Osteoblast (primary cell): ENCODE measurements at regions not wholly inside any gene's neighbourhood (a gene's known extent, or its start where the extent isn't known, plus 50 kb on each side); places are given as distances from the start of the nearest gene placed in this dataset.

Experiments used
- DNase-seq: peaks from one replicate; pipeline ENCODE4 v3.0.0; 2011; ENCODE audit warnings: low spot score, mixed read lengths; ENCODE audit not compliant: insufficient read length; ENCODE audit errors: missing footprints
- H2AFZ ChIP-seq: 2 replicates; pipeline ENCODE4 v1.6.0; 2011; ENCODE audit warnings: mild to moderate bottlenecking, low read length
- H3K27ac ChIP-seq: 2 replicates; pipeline ENCODE4 v1.5.1; 2011; ENCODE audit warnings: mild to moderate bottlenecking, low read depth, low read length, moderate library complexity
- H3K27me3 ChIP-seq: 2 replicates; pipeline ENCODE4 v1.6.0; 2012; ENCODE audit warnings: mild to moderate bottlenecking, control low read depth, inconsistent platforms, low read length, moderate library complexity; ENCODE audit not compliant: insufficient read depth
- H3K36me3 ChIP-seq: 2 replicates; pipeline ENCODE4 v1.5.1; 2011; ENCODE audit warnings: mild to moderate bottlenecking, low read length, control low read depth, moderate library complexity; ENCODE audit not compliant: insufficient read depth
- H3K4me1 ChIP-seq: 2 replicates; pipeline ENCODE4 v1.5.1; 2011; ENCODE audit warnings: mild to moderate bottlenecking, low read length, control low read depth, moderate library complexity; ENCODE audit not compliant: insufficient read depth
- H3K4me2 ChIP-seq: 2 replicates; pipeline ENCODE4 v1.6.0; 2011; ENCODE audit warnings: mild to moderate bottlenecking, low read length; ENCODE audit not compliant: insufficient read depth
- H3K4me3 ChIP-seq: fragments of 200-600 bp; sonication (generic); 3 replicates; pipeline ENCODE4 v1.5.1; 2012; ENCODE audit warnings: mild to moderate bottlenecking, low read length, inconsistent platforms; ENCODE audit not compliant: insufficient read depth
- H3K79me2 ChIP-seq: 2 replicates; pipeline ENCODE4 v1.6.0; 2012; ENCODE audit warnings: mild to moderate bottlenecking, low read length, control low read depth, inconsistent platforms; ENCODE audit not compliant: insufficient read depth
- H3K9me3 ChIP-seq: 2 replicates; pipeline ENCODE4 v1.5.1; 2011; ENCODE audit warnings: low read depth, low read length, control low read depth
- H4K20me1 ChIP-seq: 2 replicates; pipeline ENCODE4 v1.6.0; 2012; ENCODE audit warnings: mild to moderate bottlenecking, low read length, control low read depth; ENCODE audit not compliant: insufficient read depth
- CTCF ChIP-seq: IDR thresholded peaks from 2 replicates; pipeline ENCODE4 v1.5.1; 2011; ENCODE audit warnings: mild to moderate bottlenecking, low read depth, low read length, moderate library complexity; ENCODE audit errors: extremely low read depth

GRCh38 chr3:68173012-68173634, 518.7 kb upstream of the SUCLG2 start:
- no peak overlapping the region for H2AFZ ChIP-seq
- no peak overlapping the region for H3K4me3 ChIP-seq
- no peaks in the 10 kb centered on the region for H3K4me1 ChIP-seq

GRCh38 chr3:68172039-68172438, 517.6 kb upstream of the SUCLG2 start:
- no peak for DNase-seq
- Histone ChIP-seq H3K79me2 (no peaks in the 10 kb centered on the region), H3K9me3 (peaks cover 7% of the 10 kb centered on the region)

More at GRCh38 chr3:68173012-68173634, 518.7 kb upstream of the SUCLG2 start:
- no peaks in the 10 kb centered on the region for H3K27me3 ChIP-seq
- H3K9me3 ChIP-seq = peaks cover 7% of the 10 kb centered on the region
- no peaks in the 10 kb centered on the region for H3K36me3 ChIP-seq
- no peaks in the 10 kb centered on the region for H4K20me1 ChIP-seq
- H3K27ac ChIP-seq = no peak overlapping the region
- no peaks in the 10 kb centered on the region for H3K79me2 ChIP-seq
- no peak for TF ChIP-seq CTCF
- no peak for DNase-seq
- H3K4me2 ChIP-seq = no peak overlapping the region

GRCh38 chr3:68163968-68164367, 509.6 kb upstream of the SUCLG2 start:
- H2AFZ ChIP-seq = no peak overlapping the region
- H3K9me3 ChIP-seq = peaks cover 4% of the 10 kb centered on the region
- H3K4me2 ChIP-seq = no peak overlapping the region
- DNase-seq = no peak
- H3K27me3 ChIP-seq = no peaks in the 10 kb centered on the region
- no peaks in the 10 kb centered on the region for H3K79me2 ChIP-seq
- H3K4me1 ChIP-seq = no peaks in the 10 kb centered on the region
- H3K36me3 ChIP-seq = no peaks in the 10 kb centered on the region
- H3K4me3 ChIP-seq = no peak overlapping the region
- no peak for TF ChIP-seq CTCF
- H4K20me1 ChIP-seq = no peaks in the 10 kb centered on the region
- H3K27ac ChIP-seq = no peak overlapping the region

More at GRCh38 chr3:68172039-68172438, 517.6 kb upstream of the SUCLG2 start:
- Histone ChIP-seq H3K4me2 (no peak overlapping the region), H3K4me3 (no peak overlapping the region), H3K4me1 (no peaks in the 10 kb centered on the region), H3K27ac (no peak overlapping the region), H2AFZ (no peak overlapping the region), H3K27me3 (no peaks in the 10 kb centered on the region), H4K20me1 (no peaks in the 10 kb centered on the region), H3K36me3 (no peaks in the 10 kb centered on the region)
- no peak for TF ChIP-seq CTCF

GRCh38 chr3:68163062-68163461, 508.6 kb upstream of the SUCLG2 start:
- DNase-seq = no peak
- H3K9me3 ChIP-seq = peaks cover 2% of the 10 kb centered on the region
- H2AFZ ChIP-seq = no peak overlapping the region
- no peak overlapping the region for H3K27ac ChIP-seq
- no peak for TF ChIP-seq CTCF
- no peaks in the 10 kb centered on the region for H4K20me1 ChIP-seq
- H3K79me2 ChIP-seq = no peaks in the 10 kb centered on the region
- H3K4me2 ChIP-seq = no peak overlapping the region
- no peak overlapping the region for H3K4me3 ChIP-seq
- no peaks in the 10 kb centered on the region for H3K4me1 ChIP-seq
- H3K27me3 ChIP-seq = no peaks in the 10 kb centered on the region
- H3K36me3 ChIP-seq = no peaks in the 10 kb centered on the region
